GM12878 (cell line): ENCODE measurements at regions not wholly inside any gene's neighbourhood (a gene's known extent, or its start where the extent isn't known, plus 50 kb on each side); places are given as distances from the start of the nearest gene placed in this dataset.

Experiments
- BACH1 ChIP-seq: fragments of 450-650 bp; IDR thresholded peaks from 2 replicates; pipeline ENCODE4 v1.6.1; 2017; ENCODE audit warnings: mild to moderate bottlenecking, borderline replicate concordance
- BCL11A ChIP-seq: IDR thresholded peaks from 2 replicates; pipeline ENCODE4 v1.6.1; 2011; ENCODE audit warnings: low read depth, low read length
- BHLHE40 ChIP-seq, 2 experiments: fragments of 450-650 bp in 1 of 2; IDR thresholded peaks; 2 replicates each; pipeline ENCODE4 v1.6.1; 2011 to 2017; ENCODE audit warnings: low read depth in 2 of 2, borderline replicate concordance in 1 of 2, improper control_type of control experiment in 1 of 2, low read length in 1 of 2, mild to moderate bottlenecking in 1 of 2
- CREM ChIP-seq: IDR thresholded peaks from 2 replicates; pipeline ENCODE4 v1.6.1; 2014; ENCODE audit warnings: antibody characterized with exemption, low read depth
- EED ChIP-seq: sonication (generic); IDR thresholded peaks from 2 replicates; pipeline ENCODE4 v1.6.1; 2016; ENCODE audit warnings: antibody characterized with exemption, low read depth
- EP300 ChIP-seq, 2 experiments: fragments of 150-350 bp in 1 of 2; IDR thresholded peaks; 2 replicates each; pipeline ENCODE4 v1.6.1; 2011 to 2012; ENCODE audit warnings: low read depth in 2 of 2, low read length in 2 of 2, borderline replicate concordance in 1 of 2, improper control_type of control experiment in 1 of 2, inconsistent platforms in 1 of 2; ENCODE audit not compliant: control insufficient read depth in 1 of 2
- HCFC1 ChIP-seq: fragments of 150-350 bp; IDR thresholded peaks from 2 replicates; pipeline ENCODE4 v1.6.1; 2014; ENCODE audit warnings: low read length
- IKZF1 ChIP-seq: fragments of 450-650 bp; conservative IDR thresholded peaks from 2 replicates; pipeline ENCODE4 v1.6.1; 2017; ENCODE audit warnings: antibody characterized with exemption, mild to moderate bottlenecking
- JUNB ChIP-seq: IDR thresholded peaks from 2 replicates; pipeline ENCODE4 v1.6.1; 2016; ENCODE audit warnings: antibody characterized with exemption, mild to moderate bottlenecking
- JUND ChIP-seq: IDR thresholded peaks from 2 replicates; pipeline ENCODE4 v1.6.1; 2012; ENCODE audit warnings: low read depth, mild to moderate bottlenecking, low read length, improper control_type of control experiment, moderate library complexity
- MEF2B ChIP-seq: fragments of 450-650 bp; IDR thresholded peaks from 2 replicates; pipeline ENCODE4 v1.6.1; 2018; ENCODE audit warnings: mild to moderate bottlenecking, moderate library complexity; ENCODE audit not compliant: partially characterized antibody, poor library complexity, severe bottlenecking
- MTA2 ChIP-seq: fragments of 450-650 bp; IDR thresholded peaks from 2 replicates; pipeline ENCODE4 v1.6.1; 2016; ENCODE audit warnings: low read depth, mild to moderate bottlenecking, moderate library complexity
- MTA3 ChIP-seq: IDR thresholded peaks from 2 replicates; pipeline ENCODE4 v1.6.1; 2012; ENCODE audit warnings: low read length, inconsistent platforms, borderline replicate concordance
- NFYB ChIP-seq: IDR thresholded peaks from 2 replicates; pipeline ENCODE4 v1.6.1; 2011; ENCODE audit warnings: low read depth, mild to moderate bottlenecking, low read length, improper control_type of control experiment, moderate library complexity; ENCODE audit not compliant: insufficient read depth
- POU2F2 ChIP-seq: IDR thresholded peaks from 3 replicates; pipeline ENCODE4 v1.6.1; 2011; ENCODE audit warnings: low read depth, mild to moderate bottlenecking, low read length, borderline replicate concordance
- RFX5 ChIP-seq: IDR thresholded peaks from 2 replicates; pipeline ENCODE4 v1.6.1; 2011; ENCODE audit warnings: low read depth, low read length, improper control_type of control experiment
- SREBF2 ChIP-seq: IDR thresholded peaks from 2 replicates; pipeline ENCODE4 v1.6.1; 2012; ENCODE audit warnings: mild to moderate bottlenecking, low read length
- TARDBP ChIP-seq: IDR thresholded peaks from 2 replicates; pipeline ENCODE4 v1.6.1; 2016; ENCODE audit warnings: borderline replicate concordance
- WRNIP1 ChIP-seq: IDR thresholded peaks from 2 replicates; pipeline ENCODE4 v1.6.1; 2011; ENCODE audit warnings: low read depth, low read length, improper control_type of control experiment, borderline replicate concordance
- ZBED1 ChIP-seq: IDR thresholded peaks from 2 replicates; pipeline ENCODE4 v1.6.1; 2016; ENCODE audit warnings: borderline replicate concordance
- ZNF207 ChIP-seq: fragments of 450-650 bp; IDR thresholded peaks from 2 replicates; pipeline ENCODE4 v1.6.1; 2014; ENCODE audit warnings: antibody characterized with exemption, mild to moderate bottlenecking, borderline replicate concordance
- ZNF384 ChIP-seq: IDR thresholded peaks from 2 replicates; pipeline ENCODE4 v1.6.1; 2012; ENCODE audit warnings: low read depth, mild to moderate bottlenecking, low read length, improper control_type of control experiment, borderline replicate concordance
- TF ChIP-seq, protein P1 (sequence below): fragments of 150-350 bp; IDR thresholded peaks from 2 replicates; pipeline ENCODE4 v1.6.1; 2014; ENCODE audit warnings: mild to moderate bottlenecking, low read depth, low read length
- TF ChIP-seq, protein P2 (sequence below): fragments of 450-650 bp; IDR thresholded peaks from 2 replicates; pipeline ENCODE4 v1.6.1; 2018; ENCODE audit warnings: borderline replicate concordance, mild to moderate bottlenecking; ENCODE audit not compliant: partially characterized antibody
- TF ChIP-seq, protein P3 (sequence below): fragments of 450-650 bp; IDR thresholded peaks from 2 replicates; pipeline ENCODE4 v1.6.1; 2017; ENCODE audit warnings: low read depth, mild to moderate bottlenecking, moderate library complexity
- TF ChIP-seq, protein P4 (sequence below): IDR thresholded peaks from 2 replicates; pipeline ENCODE4 v1.6.1; 2012; ENCODE audit warnings: low read length, inconsistent platforms

DNA sequence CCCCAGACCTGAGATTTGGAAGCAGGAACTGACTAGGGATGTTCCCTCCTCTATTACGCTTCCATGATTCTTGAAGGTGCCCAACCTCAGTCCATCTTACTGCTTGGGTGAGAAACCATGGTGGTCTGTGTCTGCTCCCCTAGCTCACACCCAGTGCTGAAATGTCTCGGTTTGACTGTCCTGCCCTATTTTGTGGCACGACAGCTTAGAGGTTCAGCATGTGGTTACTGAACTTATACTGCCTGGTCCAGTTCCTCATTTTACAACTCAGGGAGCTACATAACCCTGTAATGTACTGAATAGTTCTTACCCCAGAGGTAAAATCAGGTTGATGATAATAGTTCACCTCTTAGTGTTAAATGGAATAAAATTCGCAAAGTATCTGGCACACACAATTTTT, 203.1 kb downstream of the RBM46 start (continued):
- no peak for TF ChIP-seq HCFC1
- no peak for TF ChIP-seq SREBF2
- peak; percentile 37; the same call in 1 of the 2 replicates for TF ChIP-seq BACH1
- TF ChIP-seq, protein P1, sequence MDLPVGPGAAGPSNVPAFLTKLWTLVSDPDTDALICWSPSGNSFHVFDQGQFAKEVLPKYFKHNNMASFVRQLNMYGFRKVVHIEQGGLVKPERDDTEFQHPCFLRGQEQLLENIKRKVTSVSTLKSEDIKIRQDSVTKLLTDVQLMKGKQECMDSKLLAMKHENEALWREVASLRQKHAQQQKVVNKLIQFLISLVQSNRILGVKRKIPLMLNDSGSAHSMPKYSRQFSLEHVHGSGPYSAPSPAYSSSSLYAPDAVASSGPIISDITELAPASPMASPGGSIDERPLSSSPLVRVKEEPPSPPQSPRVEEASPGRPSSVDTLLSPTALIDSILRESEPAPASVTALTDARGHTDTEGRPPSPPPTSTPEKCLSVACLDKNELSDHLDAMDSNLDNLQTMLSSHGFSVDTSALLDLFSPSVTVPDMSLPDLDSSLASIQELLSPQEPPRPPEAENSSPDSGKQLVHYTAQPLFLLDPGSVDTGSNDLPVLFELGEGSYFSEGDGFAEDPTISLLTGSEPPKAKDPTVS = no peak
- TF ChIP-seq, protein P2, sequence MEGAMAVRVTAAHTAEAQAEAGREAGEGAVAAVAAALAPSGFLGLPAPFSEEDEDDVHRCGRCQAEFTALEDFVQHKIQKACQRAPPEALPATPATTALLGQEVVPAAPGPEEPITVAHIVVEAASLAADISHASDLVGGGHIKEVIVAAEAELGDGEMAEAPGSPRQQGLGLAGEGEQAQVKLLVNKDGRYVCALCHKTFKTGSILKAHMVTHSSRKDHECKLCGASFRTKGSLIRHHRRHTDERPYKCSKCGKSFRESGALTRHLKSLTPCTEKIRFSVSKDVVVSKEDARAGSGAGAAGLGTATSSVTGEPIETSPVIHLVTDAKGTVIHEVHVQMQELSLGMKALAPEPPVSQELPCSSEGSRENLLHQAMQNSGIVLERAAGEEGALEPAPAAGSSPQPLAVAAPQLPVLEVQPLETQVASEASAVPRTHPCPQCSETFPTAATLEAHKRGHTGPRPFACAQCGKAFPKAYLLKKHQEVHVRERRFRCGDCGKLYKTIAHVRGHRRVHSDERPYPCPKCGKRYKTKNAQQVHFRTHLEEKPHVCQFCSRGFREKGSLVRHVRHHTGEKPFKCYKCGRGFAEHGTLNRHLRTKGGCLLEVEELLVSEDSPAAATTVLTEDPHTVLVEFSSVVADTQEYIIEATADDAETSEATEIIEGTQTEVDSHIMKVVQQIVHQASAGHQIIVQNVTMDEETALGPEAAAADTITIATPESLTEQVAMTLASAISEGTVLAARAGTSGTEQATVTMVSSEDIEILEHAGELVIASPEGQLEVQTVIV = no peak
- TF ChIP-seq MTA2 = peak; percentile 70; the same call in 1 of the 2 replicates
- 0 out of 2 replicates have a peak, but pooled peaks have one; percentile 25 for TF ChIP-seq JUND
- TF ChIP-seq ZNF384 = no peak
- TF ChIP-seq POU2F2 = peak; percentile 42; the same call in 1 of the 3 replicates
- TF ChIP-seq EP300 (IDR thresholded peaks at IDR 0.05; ENCODE audit: borderline replicate concordance in 1 of 2, control insufficient read depth in 1 of 2, low read depth in 2 of 2, low read length in 2 of 2) = peak in 1 of 2 experiments; percentile 73; a peak in 2 of 4 replicates
- no peak for TF ChIP-seq NFYB
- no peak for TF ChIP-seq WRNIP1
- peak; percentile 96 for TF ChIP-seq BCL11A
- TF ChIP-seq MTA3 = no peak
- TF ChIP-seq RFX5 = no peak
- TF ChIP-seq TARDBP = no peak
- TF ChIP-seq ZBED1 = no peak
- no peak for TF ChIP-seq CREM
- TF ChIP-seq, protein P3, sequence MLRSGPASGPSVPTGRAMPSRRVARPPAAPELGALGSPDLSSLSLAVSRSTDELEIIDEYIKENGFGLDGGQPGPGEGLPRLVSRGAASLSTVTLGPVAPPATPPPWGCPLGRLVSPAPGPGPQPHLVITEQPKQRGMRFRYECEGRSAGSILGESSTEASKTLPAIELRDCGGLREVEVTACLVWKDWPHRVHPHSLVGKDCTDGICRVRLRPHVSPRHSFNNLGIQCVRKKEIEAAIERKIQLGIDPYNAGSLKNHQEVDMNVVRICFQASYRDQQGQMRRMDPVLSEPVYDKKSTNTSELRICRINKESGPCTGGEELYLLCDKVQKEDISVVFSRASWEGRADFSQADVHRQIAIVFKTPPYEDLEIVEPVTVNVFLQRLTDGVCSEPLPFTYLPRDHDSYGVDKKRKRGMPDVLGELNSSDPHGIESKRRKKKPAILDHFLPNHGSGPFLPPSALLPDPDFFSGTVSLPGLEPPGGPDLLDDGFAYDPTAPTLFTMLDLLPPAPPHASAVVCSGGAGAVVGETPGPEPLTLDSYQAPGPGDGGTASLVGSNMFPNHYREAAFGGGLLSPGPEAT = no peak
- TF ChIP-seq MEF2B = peak; percentile 26
- TF ChIP-seq JUNB = peak; percentile 44; the same call in 1 of the 2 replicates
- TF ChIP-seq, protein P4, sequence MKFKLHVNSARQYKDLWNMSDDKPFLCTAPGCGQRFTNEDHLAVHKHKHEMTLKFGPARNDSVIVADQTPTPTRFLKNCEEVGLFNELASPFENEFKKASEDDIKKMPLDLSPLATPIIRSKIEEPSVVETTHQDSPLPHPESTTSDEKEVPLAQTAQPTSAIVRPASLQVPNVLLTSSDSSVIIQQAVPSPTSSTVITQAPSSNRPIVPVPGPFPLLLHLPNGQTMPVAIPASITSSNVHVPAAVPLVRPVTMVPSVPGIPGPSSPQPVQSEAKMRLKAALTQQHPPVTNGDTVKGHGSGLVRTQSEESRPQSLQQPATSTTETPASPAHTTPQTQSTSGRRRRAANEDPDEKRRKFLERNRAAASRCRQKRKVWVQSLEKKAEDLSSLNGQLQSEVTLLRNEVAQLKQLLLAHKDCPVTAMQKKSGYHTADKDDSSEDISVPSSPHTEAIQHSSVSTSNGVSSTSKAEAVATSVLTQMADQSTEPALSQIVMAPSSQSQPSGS = peak; percentile 34; the same call in 1 of the 2 replicates
- no peak for TF ChIP-seq ZNF207
- TF ChIP-seq IKZF1 = 0 out of 2 replicates have a peak, but pooled peaks have one; percentile 46
- TF ChIP-seq EED = no peak
- TF ChIP-seq BHLHE40 (IDR thresholded peaks at IDR 0.05; ENCODE audit: borderline replicate concordance in 1 of 2, low read depth in 2 of 2, low read length in 1 of 2) = peak in 1 of 2 experiments; percentile 37; a peak in 1 of 4 replicates
